Astrocyte (in vitro differentiated cells and primary cell): ENCODE measurements at regions not wholly inside any gene's neighbourhood (a gene's known extent, or its start where the extent isn't known, plus 50 kb on each side); places are given as distances from the start of the nearest gene placed in this dataset.

Experiments used
- DNase-seq: peaks from one replicate; pipeline ENCODE4 v3.0.0-alpha.2; 2010; ENCODE audit warnings: low read depth
- FAIRE-seq: peaks from 2 replicates; lab custom pipeline; 2011; peaks lifted over from hg19 to GRCh38; lab: Jason Lieb, UNC
- H2AFZ ChIP-seq: 2 replicates; pipeline ENCODE4 v1.6.0; 2012; ENCODE audit warnings: low read depth, low read length, inconsistent platforms
- H3K27ac ChIP-seq: 2 replicates; pipeline ENCODE4 v1.5.1; 2011; ENCODE audit warnings: low read depth, low read length, inconsistent platforms
- H3K27me3 ChIP-seq: 2 replicates; pipeline ENCODE4 v1.6.0; 2011; ENCODE audit warnings: low read length, inconsistent platforms; ENCODE audit not compliant: insufficient read depth
- H3K36me3 ChIP-seq: 2 replicates; pipeline ENCODE4 v1.5.1; 2011; ENCODE audit warnings: low read length, inconsistent platforms; ENCODE audit not compliant: insufficient read depth
- H3K4me1 ChIP-seq: 2 replicates; pipeline ENCODE4 v1.5.1; 2011; ENCODE audit warnings: low read length, inconsistent platforms; ENCODE audit not compliant: insufficient read depth
- H3K4me2 ChIP-seq: 2 replicates; pipeline ENCODE4 v1.6.0; 2012; ENCODE audit warnings: low read length, inconsistent platforms
- H3K4me3 ChIP-seq: 2 replicates; pipeline ENCODE4 v1.5.1; 2011; ENCODE audit warnings: low read depth, mild to moderate bottlenecking, low read length, inconsistent platforms; ENCODE audit not compliant: insufficient read depth
- H3K79me2 ChIP-seq: 2 replicates; pipeline ENCODE4 v1.6.0; 2012; ENCODE audit warnings: mild to moderate bottlenecking, low read length, inconsistent platforms; ENCODE audit not compliant: insufficient read depth
- H3K9ac ChIP-seq: 2 replicates; pipeline ENCODE4 v1.6.0; 2012; ENCODE audit warnings: mild to moderate bottlenecking, low read length, inconsistent platforms
- H3K9me3 ChIP-seq: 2 replicates; pipeline ENCODE4 v1.5.1; 2012; ENCODE audit warnings: low read depth, mild to moderate bottlenecking, low read length, inconsistent platforms; ENCODE audit not compliant: insufficient read depth
- H4K20me1 ChIP-seq: 2 replicates; pipeline ENCODE4 v1.6.0; 2012; ENCODE audit warnings: low read length, inconsistent platforms; ENCODE audit not compliant: insufficient read depth
- H3K27ac Mint-ChIP-seq: one replicate; pipeline ENCODE4 v1.8.0; 2021; ENCODE audit warnings: mild to moderate bottlenecking, mixed read lengths; ENCODE audit not compliant: unreplicated experiment
- H3K27me3 Mint-ChIP-seq: one replicate; pipeline ENCODE4 v1.8.0; 2021; ENCODE audit warnings: low read depth, mixed read lengths; ENCODE audit not compliant: unreplicated experiment
- H3K36me3 Mint-ChIP-seq: one replicate; pipeline ENCODE4 v1.8.0; 2021; ENCODE audit warnings: low read depth, mixed read lengths; ENCODE audit not compliant: unreplicated experiment
- H3K4me1 Mint-ChIP-seq: one replicate; pipeline ENCODE4 v1.8.0; 2021; ENCODE audit warnings: low read depth, mixed read lengths; ENCODE audit not compliant: unreplicated experiment
- H3K4me3 Mint-ChIP-seq: one replicate; pipeline ENCODE4 v1.8.0; 2021; ENCODE audit warnings: mild to moderate bottlenecking, moderate library complexity, mixed read lengths; ENCODE audit not compliant: unreplicated experiment
- H3K9me3 Mint-ChIP-seq: one replicate; pipeline ENCODE4 v1.8.0; 2021; ENCODE audit warnings: mild to moderate bottlenecking, mixed read lengths; ENCODE audit not compliant: unreplicated experiment
- EZH2 ChIP-seq: IDR thresholded peaks from 2 replicates; pipeline ENCODE4 v1.6.1; 2012; ENCODE audit warnings: mild to moderate bottlenecking, low read length, inconsistent platforms; ENCODE audit not compliant: insufficient read depth
- TF ChIP-seq, protein P1 (sequence below): IDR thresholded peaks from 2 replicates; pipeline ENCODE4 v1.5.1; 2011; ENCODE audit warnings: low read depth, mild to moderate bottlenecking, inconsistent platforms, low read length, moderate library complexity; ENCODE audit not compliant: insufficient read depth

DNA sequence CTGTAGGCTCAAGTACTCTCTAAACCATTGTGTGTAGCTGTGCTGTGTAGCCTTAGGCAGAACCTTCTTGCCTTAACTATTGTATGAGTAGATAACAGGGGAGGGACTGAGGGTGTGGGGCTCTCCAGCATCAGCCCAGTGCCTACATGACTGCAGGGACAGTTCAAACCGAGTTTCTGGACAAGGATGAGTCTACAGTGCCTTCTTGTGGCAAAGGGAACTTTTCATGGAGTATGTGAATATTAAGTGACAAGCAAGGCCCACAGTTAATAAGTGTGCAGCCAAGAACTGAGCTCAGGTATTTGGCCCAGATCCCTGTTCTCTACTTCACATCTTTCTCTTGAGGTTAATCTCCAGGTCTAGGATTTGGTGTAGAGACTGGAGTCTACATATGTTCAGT lies 424.4 kb upstream of the LARGE1 start:
- H3K4me2 ChIP-seq, result no peak overlapping the region
- H3K4me3 ChIP-seq, result no peak overlapping the region
- H3K36me3 ChIP-seq, result no peaks in the 10 kb centered on the region
- H3K27ac ChIP-seq, result no peak overlapping the region
- Mint-ChIP-seq H3K9me3 (peaks cover 2% of the 10 kb centered on the region), H3K36me3 (no peaks in the 10 kb centered on the region), H3K4me3 (no peak overlapping the region), H3K27ac (no peak overlapping the region), H3K4me1 (no peaks in the 10 kb centered on the region), H3K27me3 (peaks cover 2% of the 10 kb centered on the region)
- H3K9ac ChIP-seq, result no peak overlapping the region
- H3K9me3 ChIP-seq, result no peaks in the 10 kb centered on the region
- DNase-seq (no peak), FAIRE-seq (no peak)
- TF ChIP-seq EZH2, result no peak
- TF ChIP-seq, protein P1, sequence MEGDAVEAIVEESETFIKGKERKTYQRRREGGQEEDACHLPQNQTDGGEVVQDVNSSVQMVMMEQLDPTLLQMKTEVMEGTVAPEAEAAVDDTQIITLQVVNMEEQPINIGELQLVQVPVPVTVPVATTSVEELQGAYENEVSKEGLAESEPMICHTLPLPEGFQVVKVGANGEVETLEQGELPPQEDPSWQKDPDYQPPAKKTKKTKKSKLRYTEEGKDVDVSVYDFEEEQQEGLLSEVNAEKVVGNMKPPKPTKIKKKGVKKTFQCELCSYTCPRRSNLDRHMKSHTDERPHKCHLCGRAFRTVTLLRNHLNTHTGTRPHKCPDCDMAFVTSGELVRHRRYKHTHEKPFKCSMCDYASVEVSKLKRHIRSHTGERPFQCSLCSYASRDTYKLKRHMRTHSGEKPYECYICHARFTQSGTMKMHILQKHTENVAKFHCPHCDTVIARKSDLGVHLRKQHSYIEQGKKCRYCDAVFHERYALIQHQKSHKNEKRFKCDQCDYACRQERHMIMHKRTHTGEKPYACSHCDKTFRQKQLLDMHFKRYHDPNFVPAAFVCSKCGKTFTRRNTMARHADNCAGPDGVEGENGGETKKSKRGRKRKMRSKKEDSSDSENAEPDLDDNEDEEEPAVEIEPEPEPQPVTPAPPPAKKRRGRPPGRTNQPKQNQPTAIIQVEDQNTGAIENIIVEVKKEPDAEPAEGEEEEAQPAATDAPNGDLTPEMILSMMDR, result no peak
- H3K27me3 ChIP-seq, result no peaks in the 10 kb centered on the region
- H4K20me1 ChIP-seq, result no peaks in the 10 kb centered on the region
- no peak overlapping the region for H2AFZ ChIP-seq
- H3K79me2 ChIP-seq, result no peaks in the 10 kb centered on the region
- no peaks in the 10 kb centered on the region for H3K4me1 ChIP-seq

DNA sequence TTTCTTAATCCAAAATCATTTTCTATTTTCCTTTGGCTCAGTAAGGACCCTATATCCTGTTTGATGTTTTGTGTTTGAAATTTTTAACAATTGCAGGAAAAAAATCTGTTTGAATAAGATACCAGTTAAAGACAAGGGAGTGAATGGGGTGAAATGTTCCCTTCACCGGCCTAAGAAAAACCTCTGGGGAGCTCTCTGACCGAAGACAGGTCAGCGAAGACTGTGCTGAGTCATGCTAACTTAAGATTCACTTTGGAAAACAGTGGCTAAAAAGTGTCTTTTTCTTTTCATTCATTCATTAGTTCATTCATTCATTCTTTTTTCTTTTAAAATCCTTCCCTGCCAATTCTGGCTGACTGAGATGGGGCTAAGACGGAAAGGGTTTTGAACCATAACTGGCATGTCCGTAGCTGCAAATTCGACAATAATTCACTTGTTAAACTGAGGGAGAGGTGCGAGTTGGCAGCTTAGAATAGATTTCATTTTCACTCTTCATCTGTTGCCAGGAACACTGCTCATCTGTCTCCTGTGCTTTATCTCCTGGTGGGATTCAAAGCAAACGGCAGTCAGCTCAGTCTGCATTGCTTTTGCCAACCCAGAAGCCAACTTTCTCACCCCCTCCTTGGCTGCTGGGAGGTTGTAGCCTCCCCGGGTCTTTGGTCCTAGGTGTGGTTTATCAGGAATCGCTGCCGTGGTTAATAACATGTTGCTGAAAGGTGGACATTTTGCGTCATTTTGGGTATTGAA lies 434.0 kb upstream of the LARGE1 start:
- Mint-ChIP-seq H3K4me1 (no peaks in the 10 kb centered on the region), H3K9me3 (no peaks in the 10 kb centered on the region), H3K27ac (no peak overlapping the region), H3K4me3 (no peak overlapping the region), H3K27me3 (peaks cover 2% of the 10 kb centered on the region), H3K36me3 (no peaks in the 10 kb centered on the region)
- TF ChIP-seq, protein P1, result no peak
- TF ChIP-seq EZH2, result no peak
- no peaks in the 10 kb centered on the region for H3K4me1 ChIP-seq
- no peak overlapping the region for H3K4me3 ChIP-seq
- FAIRE-seq, result no peak
- H2AFZ ChIP-seq, result no peak overlapping the region
- H4K20me1 ChIP-seq, result no peaks in the 10 kb centered on the region
- no peak overlapping the region for H3K27ac ChIP-seq
- no peaks in the 10 kb centered on the region for H3K27me3 ChIP-seq
- no peaks in the 10 kb centered on the region for H3K79me2 ChIP-seq
- H3K9ac ChIP-seq, result no peak overlapping the region
- no peak for DNase-seq
- H3K4me2 ChIP-seq, result no peak overlapping the region
- no peaks in the 10 kb centered on the region for H3K36me3 ChIP-seq
- peaks cover 3% of the 10 kb centered on the region for H3K9me3 ChIP-seq

DNA sequence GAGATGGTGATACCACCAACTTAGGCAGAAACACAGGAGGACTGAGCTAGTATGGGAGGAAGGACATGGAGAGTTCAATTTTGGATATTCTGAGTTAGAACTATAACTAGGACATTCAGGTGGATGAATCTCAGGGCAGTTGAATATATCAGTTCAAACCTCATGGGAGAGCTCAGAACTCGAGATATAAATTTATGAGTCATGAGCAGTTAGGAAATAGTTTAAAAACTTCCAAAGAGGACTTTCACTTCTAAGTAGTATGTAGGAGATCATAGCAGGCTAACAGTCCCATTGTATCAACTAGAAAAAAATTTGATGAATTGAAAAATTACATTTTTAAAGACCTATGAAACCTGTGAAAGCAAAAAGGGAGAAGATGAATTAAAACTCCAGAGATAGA lies 436.2 kb upstream of the LARGE1 start:
- Mint-ChIP-seq H3K4me1 (no peaks in the 10 kb centered on the region), H3K4me3 (no peak overlapping the region), H3K27ac (no peak overlapping the region), H3K27me3 (no peaks in the 10 kb centered on the region), H3K9me3 (no peaks in the 10 kb centered on the region), H3K36me3 (no peaks in the 10 kb centered on the region)
- Histone ChIP-seq H3K27ac (no peak overlapping the region), H3K4me3 (no peak overlapping the region), H2AFZ (no peak overlapping the region), H3K4me1 (no peaks in the 10 kb centered on the region), H3K4me2 (no peak overlapping the region), H4K20me1 (no peaks in the 10 kb centered on the region), H3K36me3 (no peaks in the 10 kb centered on the region), H3K27me3 (no peaks in the 10 kb centered on the region), H3K9ac (no peak overlapping the region), H3K9me3 (no peaks in the 10 kb centered on the region), H3K79me2 (no peaks in the 10 kb centered on the region)
- TF ChIP-seq EZH2, result no peak
- TF ChIP-seq, protein P1, result no peak
- DNase-seq, result no peak
- FAIRE-seq, result no peak
